SH-SY5Y (cell line): ENCODE measurements at regions not wholly inside any gene's neighbourhood (a gene's known extent, or its start where the extent isn't known, plus 50 kb on each side); places are given as distances from the start of the nearest gene placed in this dataset.

Experiments
- GATA2 ChIP-seq: IDR thresholded peaks from 2 replicates; pipeline ENCODE4 v1.6.1; 2011; ENCODE audit warnings: mild to moderate bottlenecking, low read depth, low read length
- GATA3 ChIP-seq: IDR thresholded peaks from 2 replicates; pipeline ENCODE4 v1.6.1; 2011; ENCODE audit warnings: low read depth, mild to moderate bottlenecking, low read length, moderate library complexity

- TF ChIP-seq GATA2, result no peak
- no peak for TF ChIP-seq GATA3
These were observed 1340.9 kb downstream of the XPNPEP1 start for GRCh38 chr10:108582387-108582786.
